A549 (cell line): ENCODE measurements at regions not wholly inside any gene's neighbourhood (a gene's known extent, or its start where the extent isn't known, plus 50 kb on each side); places are given as distances from the start of the nearest gene placed in this dataset.

Source experiments
- ATAC-seq, 2 experiments: fragments of 200-7000 bp in 1 of 2; fragments of >200 bp in 1 of 2; cut with Nextera tagmentation in 1 of 2; cut with Tn5 transposase in 1 of 2; 3 replicates each; pipeline versions ENCODE4 v1.8.0 to v1.9.1; 2018 to 2020; ENCODE audit warnings: mild to moderate bottlenecking in 1 of 2, moderate library complexity in 1 of 2
- CTCF ChIA-PET: fragments of 300-600 bp; sonication (Branson Sonifier 250); formaldehyde crosslinking; extraction: SDS; loops from one replicate; lab custom pipeline; 2021; ENCODE audit warnings: antibody characterized with exemption, inconsistent platforms; lab: Yijun Ruan, JAX
- POLR2A ChIA-PET: fragments of 350-600 bp; formaldehyde crosslinking; extraction: SDS; loops from one replicate; lab custom pipeline; 2021; ENCODE audit warnings: antibody characterized with exemption, inconsistent platforms; lab: Yijun Ruan, JAX
- DNase-seq, 2 experiments: peaks; one replicate each; pipeline versions ENCODE4 v3.0.0 to v3.0.0-alpha.2; 2011 to 2016; ENCODE audit warnings: low read depth in 1 of 2, low spot score in 1 of 2
- FAIRE-seq: peaks from 2 replicates; lab custom pipeline; 2011; peaks lifted over from hg19 to GRCh38; lab: Jason Lieb, UNC
- H3K27ac ChIP-seq, 2 experiments: fragments of >200 bp; sonication (Bioruptor Twin); formaldehyde crosslinking; 3 replicates each; pipeline ENCODE4 v1.5.1; 2016 to 2017
- H3K4me1 ChIP-seq: fragments of >200 bp; sonication (Bioruptor Twin); formaldehyde crosslinking; 3 replicates; pipeline ENCODE4 v1.6.1; 2016
- H3K4me2 ChIP-seq: fragments of >200 bp; sonication (Bioruptor Twin); formaldehyde crosslinking; 3 replicates; pipeline ENCODE4 v1.6.1; 2016
- H3K4me3 ChIP-seq: fragments of >200 bp; sonication (Bioruptor Twin); formaldehyde crosslinking; 3 replicates; pipeline ENCODE4 v1.5.1; 2016
- H3K9me3 ChIP-seq: fragments of >200 bp; sonication (Bioruptor Twin); formaldehyde crosslinking; 3 replicates; pipeline ENCODE4 v1.6.1; 2016
- ATOH8 ChIP-seq: fragments of 250-450 bp; sonication (Bioruptor Pico); IDR thresholded peaks from 2 replicates; pipeline ENCODE4 v1.5.0; 2020; ENCODE audit warnings: low read depth, mild to moderate bottlenecking, moderate library complexity
- BHLHE40 ChIP-seq: IDR thresholded peaks from 2 replicates; pipeline ENCODE4 v1.6.1; 2012; ENCODE audit warnings: low read depth, low read length, inconsistent platforms
- CBX8 ChIP-seq: fragments of 200-600 bp; sonication (generic); IDR thresholded peaks from 2 replicates; pipeline ENCODE4 v1.6.1; 2016
- CEBPB ChIP-seq, 2 experiments: fragments of >200 bp in 1 of 2; sonication (Bioruptor Twin) in 1 of 2; formaldehyde crosslinking in 1 of 2; IDR thresholded peaks; 2 replicates each; pipeline ENCODE4 v1.6.1; 2012 to 2016
- EHF ChIP-seq: fragments of 250-450 bp; sonication (Bioruptor Pico); IDR thresholded peaks from 2 replicates; pipeline ENCODE4 v1.5.0; 2020; ENCODE audit warnings: mild to moderate bottlenecking
- HES2 ChIP-seq: fragments of >200 bp; sonication (Bioruptor Twin); formaldehyde crosslinking; IDR thresholded peaks from 2 replicates; pipeline ENCODE4 v1.6.1; 2016
- JUN ChIP-seq, 2 experiments: fragments of >200 bp; sonication (Bioruptor Twin); formaldehyde crosslinking; IDR thresholded peaks; 2 replicates in 1 of 2; 3 replicates in 1 of 2; pipeline ENCODE4 v1.6.1; 2016 to 2017
- MAX ChIP-seq: IDR thresholded peaks from 2 replicates; pipeline ENCODE4 v1.6.1; 2012
- MYC ChIP-seq: IDR thresholded peaks from 2 replicates; pipeline ENCODE4 v1.6.1; 2012; ENCODE audit warnings: mild to moderate bottlenecking, inconsistent platforms, low read length, improper control_type of control experiment, borderline replicate concordance
- NR3C1 ChIP-seq: fragments of >200 bp; sonication (Bioruptor Twin); formaldehyde crosslinking; IDR thresholded peaks from 3 replicates; pipeline ENCODE4 v1.6.1; 2017
- PBX3 ChIP-seq: IDR thresholded peaks from 2 replicates; pipeline ENCODE4 v1.6.1; 2012
- PHF8 ChIP-seq: fragments of 200-600 bp; sonication (generic); IDR thresholded peaks from 2 replicates; pipeline ENCODE4 v1.6.1; 2016; ENCODE audit warnings: low read depth, mild to moderate bottlenecking, antibody characterized with exemption, moderate library complexity, borderline replicate concordance
- POLR2AphosphoS2 ChIP-seq: conservative IDR thresholded peaks from 2 replicates; pipeline ENCODE4 v1.6.1; 2012; ENCODE audit warnings: low read length, improper control_type of control experiment, inconsistent platforms
- RCOR1 ChIP-seq: fragments of 150-350 bp; IDR thresholded peaks from 2 replicates; pipeline ENCODE4 v1.6.1; 2014; ENCODE audit warnings: antibody characterized with exemption, low read length, low read depth
- REST ChIP-seq: fragments of 200-600 bp; sonication (generic); IDR thresholded peaks from 2 replicates; pipeline ENCODE4 v1.6.1; 2016; ENCODE audit warnings: antibody characterized with exemption, mild to moderate bottlenecking, moderate library complexity
- RNF2 ChIP-seq: fragments of 200-600 bp; sonication (generic); IDR thresholded peaks from 2 replicates; pipeline ENCODE4 v1.6.1; 2016; ENCODE audit warnings: low read depth, mild to moderate bottlenecking, antibody characterized with exemption, moderate library complexity, borderline replicate concordance
- SREBF2 ChIP-seq: fragments of 450-650 bp; IDR thresholded peaks from 2 replicates; pipeline ENCODE4 v1.6.1; 2014; ENCODE audit warnings: mild to moderate bottlenecking, moderate library complexity
- TFCP2L1 ChIP-seq: fragments of 250-450 bp; sonication (Bioruptor Pico); IDR thresholded peaks from 2 replicates; pipeline ENCODE4 v1.5.0; 2021; ENCODE audit warnings: mild to moderate bottlenecking
- ZNF302 ChIP-seq: fragments of 250-450 bp; sonication (Bioruptor Pico); IDR thresholded peaks from 2 replicates; pipeline ENCODE4 v1.9.0; 2021; ENCODE audit warnings: inconsistent platforms, mild to moderate bottlenecking, moderate library complexity
- ZSCAN20 ChIP-seq: fragments of 250-450 bp; sonication (Bioruptor Pico); IDR thresholded peaks from 2 replicates; pipeline ENCODE4 v1.8.0; 2022; ENCODE audit warnings: mild to moderate bottlenecking, moderate library complexity
- WGBS: methylation state at CpG from one replicate; pipeline ENCODE4 v1.1.6; 2017; ENCODE audit errors: missing lambda C conversion rate; 5-methylcytosine and 5-hydroxymethylcytosine counted together
- TF ChIP-seq, protein P1 (sequence below): fragments of >200 bp; sonication (Bioruptor Twin); formaldehyde crosslinking; IDR thresholded peaks from 3 replicates; pipeline ENCODE4 v1.5.1; 2016
- TF ChIP-seq, protein P2 (sequence below): IDR thresholded peaks from 2 replicates; pipeline ENCODE4 v1.6.1; 2012; ENCODE audit warnings: low read depth, borderline replicate concordance

- FAIRE-seq (no peak), ATAC-seq (no peak), DNase-seq (no peak)
- ChIA-PET POLR2A (no interaction called here), CTCF (no interaction called here)
- Histone ChIP-seq H3K4me1 (no peaks in the 10 kb centered on the region), H3K4me2 (no peak overlapping the region), H3K27ac (no peak overlapping the region), H3K9me3 (no peaks in the 10 kb centered on the region), H3K4me3 (no peak overlapping the region)
- TF ChIP-seq ZNF302 (CRISPR knock-in tag), result no peak
- TF ChIP-seq CBX8, result no peak
- TF ChIP-seq CEBPB (IDR thresholded peaks at IDR 0.05), result no peak
- no peak for TF ChIP-seq EHF
- no peak for TF ChIP-seq NR3C1
- TF ChIP-seq PBX3, result no peak
- TF ChIP-seq, protein P1, sequence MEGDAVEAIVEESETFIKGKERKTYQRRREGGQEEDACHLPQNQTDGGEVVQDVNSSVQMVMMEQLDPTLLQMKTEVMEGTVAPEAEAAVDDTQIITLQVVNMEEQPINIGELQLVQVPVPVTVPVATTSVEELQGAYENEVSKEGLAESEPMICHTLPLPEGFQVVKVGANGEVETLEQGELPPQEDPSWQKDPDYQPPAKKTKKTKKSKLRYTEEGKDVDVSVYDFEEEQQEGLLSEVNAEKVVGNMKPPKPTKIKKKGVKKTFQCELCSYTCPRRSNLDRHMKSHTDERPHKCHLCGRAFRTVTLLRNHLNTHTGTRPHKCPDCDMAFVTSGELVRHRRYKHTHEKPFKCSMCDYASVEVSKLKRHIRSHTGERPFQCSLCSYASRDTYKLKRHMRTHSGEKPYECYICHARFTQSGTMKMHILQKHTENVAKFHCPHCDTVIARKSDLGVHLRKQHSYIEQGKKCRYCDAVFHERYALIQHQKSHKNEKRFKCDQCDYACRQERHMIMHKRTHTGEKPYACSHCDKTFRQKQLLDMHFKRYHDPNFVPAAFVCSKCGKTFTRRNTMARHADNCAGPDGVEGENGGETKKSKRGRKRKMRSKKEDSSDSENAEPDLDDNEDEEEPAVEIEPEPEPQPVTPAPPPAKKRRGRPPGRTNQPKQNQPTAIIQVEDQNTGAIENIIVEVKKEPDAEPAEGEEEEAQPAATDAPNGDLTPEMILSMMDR, result no peak
- no peak for TF ChIP-seq MYC
- TF ChIP-seq PHF8, result no peak
- no peak for TF ChIP-seq SREBF2
- TF ChIP-seq POLR2AphosphoS2, result no peak
- TF ChIP-seq MAX, result no peak
- TF ChIP-seq RNF2, result no peak
- no peak for TF ChIP-seq TFCP2L1 (CRISPR knock-in tag)
- no peak for TF ChIP-seq REST
- no peak for TF ChIP-seq JUN (IDR thresholded peaks at IDR 0.05)
- WGBS, result 54% methylated on average over 2 of the region's 3 CpGs
These were observed 128.8 kb downstream of the FGF9 start for GRCh38 chr13:21799671-21800070.

DNA sequence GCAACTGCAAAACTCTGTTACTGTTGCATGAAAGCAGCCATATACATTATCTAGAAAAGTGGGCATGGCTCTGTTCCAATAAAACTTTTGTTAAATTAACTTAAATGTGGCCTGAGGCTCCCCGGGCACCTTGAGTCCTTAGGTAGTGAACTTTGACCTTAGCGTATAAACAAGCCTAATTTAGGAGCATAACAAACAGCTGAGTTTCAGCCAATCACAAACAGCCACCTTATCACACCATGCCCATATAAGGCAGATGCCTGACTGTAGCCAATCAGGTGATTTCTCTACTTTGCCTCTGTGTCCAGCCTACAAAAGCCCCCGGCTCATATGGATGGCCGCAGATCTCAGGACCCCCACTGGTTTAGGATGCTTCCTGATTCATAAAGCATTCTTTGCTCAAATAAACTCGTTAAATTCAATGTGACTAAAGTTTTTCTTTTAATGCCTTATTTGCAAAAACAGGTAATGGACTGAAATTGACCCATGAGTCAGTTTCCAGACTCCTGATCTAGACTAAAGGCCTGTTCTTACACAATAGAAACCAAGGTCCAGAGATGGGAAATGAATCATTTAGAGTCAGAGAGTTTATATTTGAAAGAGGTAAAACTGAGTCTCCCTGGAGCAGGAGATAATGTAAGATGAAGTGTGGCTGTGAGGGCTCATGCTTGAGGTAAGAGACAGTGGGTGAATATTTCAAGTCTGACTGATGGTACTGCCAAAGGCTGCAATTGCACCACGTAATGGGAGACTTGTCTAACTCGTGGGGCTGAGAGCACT, 130.2 kb downstream of the FGF9 start:
- no peak overlapping the region for H3K4me2 ChIP-seq
- ChIA-PET CTCF (no interaction called here), POLR2A (no interaction called here)
- H3K4me3 ChIP-seq, result no peak overlapping the region
- H3K9me3 ChIP-seq, result no peaks in the 10 kb centered on the region
- ATAC-seq, result no peak
- no peak for DNase-seq
- H3K4me1 ChIP-seq, result no peaks in the 10 kb centered on the region
- WGBS, result 25% methylated on average over 7 of the region's 7 CpGs
- FAIRE-seq, result no peak
- no peak overlapping the region for H3K27ac ChIP-seq
- TF ChIP-seq BHLHE40 (no peak), HES2 (no peak), ATOH8 (CRISPR knock-in tag) (no peak), ZSCAN20 (CRISPR knock-in tag) (no peak), REST (no peak), RCOR1 (no peak)
- TF ChIP-seq, protein P2, sequence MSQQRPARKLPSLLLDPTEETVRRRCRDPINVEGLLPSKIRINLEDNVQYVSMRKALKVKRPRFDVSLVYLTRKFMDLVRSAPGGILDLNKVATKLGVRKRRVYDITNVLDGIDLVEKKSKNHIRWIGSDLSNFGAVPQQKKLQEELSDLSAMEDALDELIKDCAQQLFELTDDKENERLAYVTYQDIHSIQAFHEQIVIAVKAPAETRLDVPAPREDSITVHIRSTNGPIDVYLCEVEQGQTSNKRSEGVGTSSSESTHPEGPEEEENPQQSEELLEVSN, result no peak
